CD4-positive, alpha-beta memory T cell (primary cell): ENCODE measurements at regions not wholly inside any gene's neighbourhood (a gene's known extent, or its start where the extent isn't known, plus 50 kb on each side); places are given as distances from the start of the nearest gene placed in this dataset.
"Not testable (repeated sequence)": the region's sequence is repeated elsewhere in the genome, so short reads cannot be mapped to it uniquely, and the experiment has no call there.

Experiments used
- CTCF ChIA-PET: fragments of 350-600 bp; sonication (Branson Sonifier 250); formaldehyde crosslinking; loops from one replicate; lab custom pipeline; 2021; ENCODE audit warnings: inconsistent platforms; ENCODE audit not compliant: partially characterized antibody; lab: Charles Lee
- POLR2A ChIA-PET: fragments of 350-600 bp; sonication (Branson Sonifier 250); formaldehyde crosslinking; loops from one replicate; lab custom pipeline; 2021; ENCODE audit not compliant: partially characterized antibody; lab: Charles Lee
- DNase-seq, 5 donors: peaks; one replicate each; pipeline versions ENCODE4 v3.0.0 to v3.0.0-alpha.2; 2020 to 2022; ENCODE audit warnings: mixed read lengths in 1 of 5
- H3K27ac ChIP-seq: one replicate; pipeline ENCODE4 v1.7.0; 2013; ENCODE audit warnings: low read depth, low read length
- H3K27me3 ChIP-seq: 2 replicates; pipeline ENCODE4 v1.7.0; 2013; ENCODE audit warnings: mild to moderate bottlenecking, low read length, moderate library complexity; ENCODE audit not compliant: insufficient read depth
- H3K36me3 ChIP-seq: 2 replicates; pipeline ENCODE4 v1.7.0; 2013; ENCODE audit warnings: mild to moderate bottlenecking, low read length, moderate library complexity; ENCODE audit not compliant: insufficient read depth
- H3K4me1 ChIP-seq: 2 replicates; pipeline ENCODE4 v1.7.0; 2013; ENCODE audit warnings: mild to moderate bottlenecking, low read length, moderate library complexity; ENCODE audit not compliant: insufficient read depth
- H3K4me3 ChIP-seq, 2 donors: one replicate each; pipeline ENCODE4 v1.7.0; 2013; ENCODE audit warnings: low read length in 2 of 2, mild to moderate bottlenecking in 1 of 2
- H3K9me3 ChIP-seq, 2 donors: one replicate each; pipeline ENCODE4 v1.7.0; 2013; ENCODE audit warnings: low read length in 2 of 2, control low read depth in 1 of 2; ENCODE audit not compliant: control insufficient read depth in 1 of 2
- H3K27ac Mint-ChIP-seq, 7 donors: one replicate each; pipeline ENCODE4 v1.8.0; 2020 to 2021; ENCODE audit warnings: mixed read lengths in 7 of 7, mild to moderate bottlenecking in 6 of 7, inconsistent platforms in 3 of 7, moderate library complexity in 3 of 7
- H3K27me3 Mint-ChIP-seq, 2 donors: one replicate each; pipeline ENCODE4 v1.8.0; 2020 to 2021; ENCODE audit warnings: mixed read lengths in 2 of 2
- H3K36me3 Mint-ChIP-seq, 2 donors: one replicate each; pipeline ENCODE4 v1.8.0; 2020 to 2021; ENCODE audit warnings: mixed read lengths in 2 of 2, inconsistent platforms in 1 of 2, mild to moderate bottlenecking in 1 of 2
- H3K4me1 Mint-ChIP-seq, 4 donors: one replicate each; pipeline ENCODE4 v1.8.0; 2020 to 2021; ENCODE audit warnings: mixed read lengths in 4 of 4, mild to moderate bottlenecking in 1 of 4
- H3K4me3 Mint-ChIP-seq, 8 donors: one replicate each; pipeline ENCODE4 v1.8.0; 2020 to 2021; ENCODE audit warnings: mixed read lengths in 8 of 8, mild to moderate bottlenecking in 7 of 8, moderate library complexity in 6 of 8, inconsistent platforms in 3 of 8
- H3K9me3 Mint-ChIP-seq, 8 donors: one replicate each; pipeline ENCODE4 v1.8.0; 2020 to 2021; ENCODE audit warnings: mixed read lengths in 8 of 8, mild to moderate bottlenecking in 5 of 8, inconsistent platforms in 3 of 8, moderate library complexity in 1 of 8
- intact Hi-C: fragments of 100-400 bp; cut with micrococcal nuclease; formaldehyde crosslinking; loops from one replicate; pipeline ENCODE4 v1.15.1; 2023

DNA sequence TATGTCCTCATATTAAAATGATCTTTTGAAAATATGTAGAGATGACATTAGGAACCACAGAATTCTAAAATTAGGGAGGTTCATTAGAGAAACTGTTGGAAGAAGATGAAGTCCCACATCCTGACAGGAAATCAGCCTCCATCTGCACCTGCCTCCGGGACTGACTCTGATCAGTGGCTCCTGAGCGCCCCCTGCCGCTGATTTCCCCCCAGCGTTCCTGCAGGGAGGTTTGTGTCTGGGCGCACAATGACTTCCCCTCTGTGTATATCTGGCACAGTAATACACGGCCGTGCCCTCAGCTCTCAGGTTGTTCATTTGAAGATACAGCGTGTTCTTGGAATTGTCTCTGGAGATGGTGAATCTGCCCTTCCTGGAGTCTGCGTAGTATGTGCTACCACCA lies 883.8 kb downstream of the TMEM121 start:
- H3K4me1 Mint-ChIP-seq, H3K27me3 ChIP-seq, H3K4me3 ChIP-seq, H3K36me3 Mint-ChIP-seq, H3K4me1 ChIP-seq, H3K27me3 Mint-ChIP-seq, H3K9me3 ChIP-seq, H3K36me3 ChIP-seq, intact Hi-C loops, H3K27ac ChIP-seq, POLR2A ChIA-PET, H3K27ac Mint-ChIP-seq, H3K9me3 Mint-ChIP-seq: not testable (repeated sequence)
- DNase-seq = peak in 4 of 5 donors; percentile 17 to 42 (median 35)
- peak overlapping the region in 1 of 8 donors; percentile 41 for H3K4me3 Mint-ChIP-seq
- CTCF ChIA-PET = interaction anchor here (1.8 to 6.4 kb wide), 3 partner anchors 10 to 128 kb away, joined by 4 to 66 read pairs (median 6); no protein-coding TSS in a partner anchor

DNA sequence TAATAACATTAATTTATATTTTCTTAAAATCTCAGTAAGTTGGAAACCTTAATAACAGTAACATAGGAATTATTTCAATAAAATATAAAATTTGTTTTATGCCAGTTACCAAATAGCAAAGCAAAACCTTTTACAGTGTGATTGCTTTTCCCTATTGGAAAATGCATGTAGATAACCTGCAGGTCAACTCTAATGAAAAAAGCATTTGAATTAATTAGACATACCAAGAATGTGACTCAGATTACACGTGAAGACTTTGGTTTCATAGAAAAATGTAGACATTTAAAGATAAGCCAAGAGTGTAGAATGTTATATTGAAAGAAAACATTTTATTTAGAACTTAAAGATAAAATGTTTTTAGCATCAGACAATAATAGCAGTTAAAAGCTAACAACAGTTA lies 888.1 kb downstream of the TMEM121 start:
- ChIA-PET POLR2A (no interaction called here), CTCF (interaction anchor here (1.5 kb wide), 1 partner anchor 157 kb away, joined by 4 read pairs; no protein-coding TSS in a partner anchor)
- peaks cover 0 to 4% (median 0%) of the 10 kb centered on the region in 8 donors for H3K9me3 Mint-ChIP-seq
- Histone ChIP-seq H3K9me3 (no peaks in the 10 kb centered on the region), H3K36me3 (no peaks in the 10 kb centered on the region), H3K4me3 (no peak overlapping the region), H3K4me1 (no peaks in the 10 kb centered on the region), H3K27me3 (no peaks in the 10 kb centered on the region), H3K27ac (no peak overlapping the region)
- peaks cover 0 to 2% of the 10 kb centered on the region in 2 donors for H3K36me3 Mint-ChIP-seq
- no peak overlapping the region for H3K4me3 Mint-ChIP-seq
- intact Hi-C loops = no loop called here
- H3K27ac Mint-ChIP-seq = no peak overlapping the region
- peaks cover 2 to 14% (median 4%) of the 10 kb centered on the region in 4 donors for H3K4me1 Mint-ChIP-seq
- peaks cover 0 to 5% of the 10 kb centered on the region in 2 donors for H3K27me3 Mint-ChIP-seq
- no peak for DNase-seq

DNA sequence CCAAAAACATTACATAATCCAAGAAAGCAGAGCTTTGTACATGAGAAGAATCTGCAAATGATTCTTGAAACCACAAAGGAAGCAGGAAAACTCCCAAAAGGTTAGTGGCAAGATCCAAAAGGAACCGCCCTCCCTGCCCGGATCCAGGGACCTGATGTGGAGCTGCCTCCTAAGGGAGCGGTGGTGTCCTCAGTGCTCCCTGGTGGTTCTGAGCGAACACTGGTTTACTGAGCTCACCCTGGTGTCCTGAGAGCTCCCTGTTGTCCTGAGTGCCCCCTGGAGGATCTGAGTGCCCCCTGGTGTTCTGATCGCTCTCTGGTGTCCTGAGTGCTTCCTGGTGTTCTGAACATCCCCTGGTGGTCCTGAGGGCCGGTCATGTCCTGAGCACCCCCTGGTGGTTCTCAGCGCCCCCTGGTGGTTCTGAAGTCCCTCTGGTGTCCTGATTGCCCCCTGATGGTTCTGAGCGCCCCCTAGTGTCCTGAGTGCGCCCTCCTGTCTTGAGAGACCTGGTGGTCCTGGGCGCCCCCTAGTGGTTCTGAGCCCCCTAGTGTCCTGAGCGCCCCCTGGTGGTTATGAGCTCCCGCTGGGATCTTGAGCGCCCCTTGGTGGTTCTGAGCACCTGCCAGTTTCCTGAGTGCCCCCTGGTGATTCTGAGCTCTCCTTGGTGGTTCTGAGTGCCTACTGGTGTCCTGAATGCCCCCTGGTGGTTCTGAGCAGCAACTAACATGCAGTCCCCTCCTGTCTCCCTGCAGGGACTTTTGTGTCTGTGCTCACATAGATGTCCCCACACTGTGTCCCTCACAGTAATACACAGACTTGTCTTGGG lies 891.1 kb downstream of the TMEM121 start:
- Mint-ChIP-seq H3K4me1 (peaks cover 0 to 7% (median 3%) of the 10 kb centered on the region in 4 donors), H3K36me3 (peaks cover 0 to 2% of the 10 kb centered on the region in 2 donors)
- POLR2A ChIA-PET = no interaction called here

DNA sequence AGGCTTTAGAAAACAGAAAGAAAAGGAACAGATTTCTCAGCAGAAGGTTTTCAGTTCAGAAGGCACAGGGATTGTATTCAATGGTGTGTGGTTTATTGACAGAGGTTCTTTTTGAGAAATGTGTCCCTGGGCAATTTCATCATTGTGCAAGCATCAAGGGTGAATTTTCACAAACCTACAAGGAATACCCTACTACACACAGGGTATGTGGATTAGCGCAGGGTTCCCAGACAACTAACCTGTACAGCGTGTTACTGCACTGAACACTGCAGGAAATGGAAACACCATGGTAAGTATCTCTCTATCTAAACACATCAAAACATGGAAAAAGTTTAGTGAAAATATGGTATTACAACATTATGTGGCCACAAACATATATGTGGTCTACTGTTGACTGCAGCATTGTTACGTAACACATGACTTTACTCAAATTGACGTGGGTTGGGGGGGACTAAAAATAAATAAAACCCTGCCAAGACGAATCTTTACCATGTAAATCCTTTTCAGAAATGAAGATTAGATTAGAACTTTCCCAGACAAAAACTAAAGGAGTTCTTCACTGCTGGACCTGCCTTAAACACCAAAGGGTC lies 893.1 kb downstream of the TMEM121 start:
- H3K27me3 Mint-ChIP-seq = peaks cover 3 to 18% of the 10 kb centered on the region in 2 donors
- peaks cover 0 to 2% of the 10 kb centered on the region in 2 donors for H3K36me3 Mint-ChIP-seq
- DNase-seq = peak in 2 of 5 donors; percentile 9 to 27
- Histone ChIP-seq H3K4me3 (no peak overlapping the region), H3K9me3 (no peaks in the 10 kb centered on the region), H3K4me1 (no peaks in the 10 kb centered on the region), H3K27me3 (no peaks in the 10 kb centered on the region), H3K36me3 (no peaks in the 10 kb centered on the region), H3K27ac (no peak overlapping the region)
- intact Hi-C loops = no loop called here
- H3K27ac Mint-ChIP-seq = peak overlapping the region in 3 of 7 donors; percentile 0 to 91 (median 22)
- H3K9me3 Mint-ChIP-seq = no peaks in the 10 kb centered on the region
- ChIA-PET CTCF (interaction anchor here (0.8 to 7.8 kb wide), 8 partner anchors 9 to 142 kb away, joined by 3 to 66 read pairs (median 8); no protein-coding TSS in a partner anchor), POLR2A (no interaction called here)
- H3K4me3 Mint-ChIP-seq = no peak overlapping the region
- peaks cover 0 to 7% (median 3%) of the 10 kb centered on the region in 4 donors for H3K4me1 Mint-ChIP-seq

More for the DNA sequence above, 891.1 kb downstream of the TMEM121 start:
- H3K4me3 ChIP-seq = no peak overlapping the region
- H3K27me3 ChIP-seq = no peaks in the 10 kb centered on the region
- H3K9me3 Mint-ChIP-seq = no peaks in the 10 kb centered on the region
- no peaks in the 10 kb centered on the region for H3K9me3 ChIP-seq
- peaks cover 0 to 12% of the 10 kb centered on the region in 2 donors for H3K27me3 Mint-ChIP-seq
- CTCF ChIA-PET = interaction anchor here (0.8 to 7.8 kb wide), 17 partner anchors 7 to 148 kb away, joined by 3 to 66 read pairs (median 3); no protein-coding TSS in a partner anchor
- no peaks in the 10 kb centered on the region for H3K4me1 ChIP-seq
- peak; percentile 55 to 87 (median 72) for DNase-seq
- H3K27ac ChIP-seq = no peak overlapping the region
- H3K4me3 Mint-ChIP-seq = peak overlapping the region in 2 of 8 donors; percentile 36 to 59
- intact Hi-C loops = no loop called here
- H3K27ac Mint-ChIP-seq = peak overlapping the region in 5 of 7 donors; percentile 37 to 91 (median 81)
- no peaks in the 10 kb centered on the region for H3K36me3 ChIP-seq

DNA sequence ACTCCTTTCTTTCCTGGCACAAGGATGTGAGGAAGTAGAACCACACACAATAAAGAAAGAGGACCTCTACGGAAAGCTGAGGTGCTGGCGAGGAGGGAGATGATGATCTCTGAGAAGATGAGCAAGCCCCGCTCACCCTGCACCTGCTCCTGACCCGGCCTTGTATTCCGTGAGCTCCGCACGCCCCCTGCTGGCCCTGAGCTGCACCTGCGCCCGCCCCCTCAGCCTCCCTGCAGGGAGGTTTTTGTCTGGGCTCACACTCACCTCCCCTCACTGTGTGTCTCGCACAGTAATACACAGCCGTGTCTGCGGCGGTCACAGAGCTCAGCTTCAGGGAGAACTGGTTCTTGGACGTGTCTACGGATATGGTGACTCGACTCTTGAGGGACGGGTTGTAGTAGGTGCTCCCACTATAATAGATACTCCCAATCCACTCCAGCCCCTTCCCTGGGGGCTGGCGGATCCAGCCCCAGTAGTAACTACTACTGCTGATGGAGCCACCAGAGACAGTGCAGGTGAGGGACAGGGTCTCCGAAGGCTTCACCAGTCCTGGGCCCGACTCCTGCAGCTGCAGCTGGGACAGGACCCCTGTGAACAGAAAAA lies 895.1 kb downstream of the TMEM121 start:
- H3K4me1 ChIP-seq, H3K9me3 Mint-ChIP-seq, H3K36me3 Mint-ChIP-seq, H3K4me1 Mint-ChIP-seq, intact Hi-C loops, POLR2A ChIA-PET, H3K4me3 Mint-ChIP-seq, H3K4me3 ChIP-seq, H3K27ac ChIP-seq, H3K27ac Mint-ChIP-seq, H3K27me3 ChIP-seq, H3K9me3 ChIP-seq, H3K36me3 ChIP-seq: not testable (repeated sequence)
- DNase-seq = peak; percentile 49 to 70 (median 67)
- H3K27me3 Mint-ChIP-seq = peaks cover 10 to 22% of the 10 kb centered on the region in 2 donors
- CTCF ChIA-PET = interaction anchor here (0.6 to 7.8 kb wide), 18 partner anchors 11 to 211 kb away, joined by 3 to 66 read pairs (median 4); no protein-coding TSS in a partner anchor

DNA sequence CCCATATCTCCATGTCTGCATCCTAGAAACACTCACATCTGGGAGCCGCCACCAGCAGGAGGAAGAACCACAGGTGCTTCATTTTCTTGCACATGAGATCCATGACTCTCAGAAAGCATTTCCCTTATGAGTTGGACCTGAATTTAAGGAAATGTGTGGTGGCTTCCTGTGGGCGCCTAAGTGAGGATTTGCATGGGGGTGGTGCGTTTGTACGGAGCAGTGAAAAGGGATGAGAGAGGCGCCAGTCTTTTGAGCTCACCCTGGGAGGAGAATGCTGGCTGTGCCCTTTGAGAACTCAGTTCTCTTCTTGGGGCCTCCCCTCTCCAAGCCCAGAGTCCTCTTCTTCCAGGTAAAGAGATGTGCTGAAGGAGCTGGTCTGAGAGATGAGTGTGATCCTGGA lies 895.7 kb downstream of the TMEM121 start:
- H3K27me3 Mint-ChIP-seq = peaks cover 12 to 27% of the 10 kb centered on the region in 2 donors
- no peak overlapping the region for H3K27ac Mint-ChIP-seq
- no peaks in the 10 kb centered on the region for H3K9me3 Mint-ChIP-seq
- no peaks in the 10 kb centered on the region for H3K9me3 ChIP-seq
- H3K4me1 Mint-ChIP-seq = peaks cover 0 to 7% (median 3%) of the 10 kb centered on the region in 4 donors
- no peak for DNase-seq
- H3K27me3 ChIP-seq = no peaks in the 10 kb centered on the region
- no peaks in the 10 kb centered on the region for H3K36me3 ChIP-seq
- POLR2A ChIA-PET = no interaction called here
- H3K4me3 Mint-ChIP-seq = no peak overlapping the region
- no peak overlapping the region for H3K4me3 ChIP-seq
- intact Hi-C loops = no loop called here
- CTCF ChIA-PET = interaction anchor here (1.0 to 7.8 kb wide), 14 partner anchors 11 to 212 kb away, joined by 3 to 66 read pairs (median 4); no protein-coding TSS in a partner anchor
- no peaks in the 10 kb centered on the region for H3K4me1 ChIP-seq
- H3K27ac ChIP-seq = no peak overlapping the region
- H3K36me3 Mint-ChIP-seq = peaks cover 0 to 2% of the 10 kb centered on the region in 2 donors

DNA sequence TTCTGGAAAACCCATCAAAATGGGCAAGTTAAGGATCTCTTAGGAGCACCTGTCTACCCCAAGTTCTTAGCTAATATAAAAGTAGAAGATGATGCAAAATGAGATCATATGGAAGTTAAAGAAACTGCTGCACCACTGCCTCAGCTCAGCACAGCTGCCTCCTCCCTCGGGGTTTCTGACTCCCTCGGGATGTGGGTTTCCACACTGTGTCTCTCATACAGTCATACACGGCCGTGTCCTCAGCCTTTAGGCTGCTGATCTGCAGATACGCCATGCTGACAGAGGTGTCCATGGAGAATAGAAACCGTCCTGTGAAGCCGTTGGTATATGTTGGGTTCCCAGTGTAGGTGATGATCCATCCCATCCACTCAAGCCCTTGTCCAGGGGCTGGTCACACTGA lies 898.8 kb downstream of the TMEM121 start:
- H3K27ac Mint-ChIP-seq, H3K4me1 ChIP-seq, POLR2A ChIA-PET, DNase-seq, H3K4me1 Mint-ChIP-seq, H3K36me3 ChIP-seq, H3K9me3 Mint-ChIP-seq, H3K4me3 Mint-ChIP-seq, intact Hi-C loops, H3K27me3 ChIP-seq, H3K36me3 Mint-ChIP-seq, H3K4me3 ChIP-seq, H3K9me3 ChIP-seq, H3K27ac ChIP-seq: not testable (repeated sequence)
- peaks cover 19 to 31% of the 10 kb centered on the region in 2 donors for H3K27me3 Mint-ChIP-seq
- CTCF ChIA-PET = interaction anchor here (0.8 to 2.1 kb wide), 3 partner anchors 11 to 269 kb away, joined by 3 to 11 read pairs (median 3); no protein-coding TSS in a partner anchor
